ELR (cell line): ENCODE measurements at regions not wholly inside any gene's neighbourhood (a gene's known extent, or its start where the extent isn't known, plus 50 kb on each side); places are given as distances from the start of the nearest gene placed in this dataset.
A peak's percentile ranks its signal among the peaks of the same experiment; 100 is the strongest.
"Not testable (repeated sequence)": the region's sequence is repeated elsewhere in the genome, so short reads cannot be mapped to it uniquely, and the experiment has no call there.

Source experiments
- DNase-seq: peaks from one replicate; pipeline ENCODE4 v3.0.0-alpha.2; 2015; ENCODE audit warnings: low read depth

GRCh38 chr7:94706996-94707740 is 51.2 kb upstream of the SGCE start:
- DNase-seq = no peak

- no peak for DNase-seq
Measured at GRCh38 chr7:94710256-94710655, 54.3 kb upstream of the SGCE start.

DNA sequence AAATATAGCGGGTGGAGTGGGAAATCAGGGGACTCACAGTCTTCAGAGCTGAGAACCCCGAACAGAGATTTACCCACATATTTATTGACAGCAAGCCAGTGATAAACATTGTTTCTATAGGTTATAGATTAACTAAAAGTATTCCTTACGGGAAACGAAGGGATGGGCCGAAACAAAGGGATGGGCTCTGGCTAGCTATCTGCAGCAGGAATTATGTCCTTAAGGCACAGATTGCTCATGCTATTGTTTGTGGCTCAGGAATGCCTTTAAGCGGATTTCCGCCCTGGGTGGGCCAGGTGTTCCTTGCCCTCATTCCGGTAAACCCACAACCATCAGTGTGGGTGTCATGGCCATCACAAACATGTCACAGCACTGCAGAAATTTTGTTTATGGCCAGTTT is 66.4 kb upstream of the SGCE start:
- not testable (repeated sequence) for DNase-seq

DNA sequence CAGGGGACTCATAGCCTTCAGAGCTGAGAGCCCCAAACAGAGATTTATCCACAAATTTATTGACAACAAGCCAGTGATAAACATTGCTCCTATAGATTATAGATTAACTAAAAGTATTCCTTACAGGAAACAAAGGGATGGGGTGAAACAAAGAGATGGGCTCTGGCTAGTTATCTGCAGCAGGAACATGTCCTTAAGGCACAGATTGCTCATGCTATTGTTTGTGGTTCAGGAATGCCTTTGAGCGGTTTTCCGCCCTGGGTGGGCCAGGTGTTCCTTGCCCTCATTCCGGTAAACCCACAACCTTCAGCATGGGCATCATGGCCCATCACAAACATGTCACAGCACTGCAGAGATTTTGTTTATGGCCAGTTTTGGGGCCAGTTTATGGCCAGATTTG is 73.0 kb upstream of the SGCE start:
- not testable (repeated sequence) for DNase-seq

DNA sequence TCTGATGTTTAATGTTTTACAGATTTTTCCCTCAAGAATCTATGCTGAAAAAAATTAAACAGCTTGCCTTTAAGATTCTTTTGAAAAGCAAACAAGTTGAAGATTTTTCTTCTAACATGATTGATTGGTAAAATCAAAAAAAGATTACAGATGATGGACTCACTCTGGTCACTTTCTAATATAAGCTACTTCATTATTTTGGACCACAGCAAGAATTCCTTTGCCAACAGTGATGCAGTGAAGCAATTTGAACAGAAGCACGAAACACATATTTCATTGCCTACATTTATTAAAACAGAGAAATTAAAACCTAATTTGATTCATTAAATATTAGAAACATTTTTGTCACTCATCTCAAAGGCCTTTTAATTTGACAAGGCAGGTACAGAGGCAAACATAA is 82.1 kb upstream of the SGCE start:
- no peak for DNase-seq

DNA sequence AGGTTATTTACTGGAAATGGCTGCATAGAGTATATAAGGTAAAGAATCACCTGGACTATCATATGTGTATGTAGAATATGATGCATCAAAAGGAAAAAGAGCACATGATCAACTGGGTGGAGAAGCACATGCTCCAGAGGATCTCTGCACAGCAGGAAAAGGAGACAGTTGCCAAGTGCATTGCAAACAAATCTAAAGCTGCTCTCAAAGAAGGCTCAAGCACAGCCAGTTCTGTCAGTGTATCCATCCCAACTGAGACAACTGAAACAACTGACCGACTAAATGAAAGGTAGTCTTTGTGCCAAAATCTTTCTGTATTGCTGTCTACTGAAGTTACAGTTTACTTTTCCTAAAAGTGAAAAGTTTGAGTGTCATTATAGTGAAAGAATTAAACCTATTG is 83.2 kb upstream of the SGCE start:
- no peak for DNase-seq

DNA sequence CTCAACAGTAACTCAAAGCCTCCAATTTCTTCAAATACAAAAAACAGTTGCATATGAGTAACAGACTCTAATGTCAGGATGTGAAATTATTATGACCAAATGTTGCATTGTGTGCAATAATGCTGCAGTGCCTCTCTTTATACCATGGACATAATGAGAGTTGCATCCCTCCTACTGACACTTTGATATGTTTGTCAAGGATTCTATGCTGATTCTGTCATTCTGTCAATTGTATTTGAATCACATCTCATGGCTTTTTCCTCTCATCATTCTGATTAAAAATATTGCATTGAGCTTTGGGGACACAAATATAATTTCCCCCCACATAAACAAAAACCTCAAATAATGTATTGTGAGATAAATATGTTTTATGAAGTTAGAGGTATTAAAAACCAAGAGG is 84.6 kb upstream of the SGCE start:
- no peak for DNase-seq

DNA sequence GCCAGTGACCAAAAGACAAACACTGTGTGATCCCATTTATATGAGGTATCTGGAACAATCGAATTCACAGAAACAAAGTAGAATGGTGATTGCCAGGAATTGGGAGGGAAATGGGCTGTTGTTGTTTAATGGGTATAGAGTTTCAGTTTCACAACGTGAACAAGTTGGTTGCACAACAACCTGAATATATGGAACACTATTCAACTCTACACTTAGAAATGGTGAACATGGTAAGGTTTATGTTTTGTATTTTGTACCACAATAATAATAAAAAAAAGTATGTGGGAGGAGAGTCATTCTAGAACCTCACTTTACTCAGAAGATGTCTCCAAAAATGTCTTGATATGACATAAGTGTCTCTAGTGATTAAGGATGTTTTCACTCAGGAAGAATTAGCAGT is 85.2 kb upstream of the SGCE start:
- DNase-seq = no peak

GRCh38 chr7:94748376-94748775 is 92.4 kb upstream of the SGCE start:
- DNase-seq = no peak

DNA sequence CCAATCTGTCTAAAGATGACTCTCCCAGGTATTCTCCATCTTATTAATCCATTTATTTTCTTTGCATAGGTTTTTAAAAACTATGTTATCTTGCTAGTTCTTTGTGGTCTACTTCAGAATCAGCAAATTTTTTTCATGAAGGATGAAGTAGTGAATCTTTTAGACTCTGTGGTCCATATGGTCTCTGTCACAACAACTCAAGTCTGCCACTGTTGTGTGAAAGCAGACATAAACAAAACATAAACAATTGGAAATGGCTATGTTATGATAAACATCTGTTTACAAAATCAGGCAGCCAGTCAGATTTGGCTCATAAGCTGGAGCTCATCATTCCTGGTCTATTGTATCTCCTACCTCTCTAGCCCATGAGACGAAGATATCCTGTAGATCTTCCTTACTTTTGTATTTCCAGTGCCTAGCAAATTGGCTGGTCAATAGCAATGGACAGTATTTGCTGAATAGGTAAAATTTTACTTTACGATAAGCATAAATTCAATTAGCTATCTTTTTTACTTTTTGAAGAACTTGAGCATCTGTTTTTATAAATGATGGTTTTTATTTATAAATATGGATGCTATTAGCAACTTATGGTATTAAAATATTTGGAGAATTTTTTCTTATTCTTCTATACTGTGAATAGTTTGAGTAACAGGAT is 104.6 kb upstream of the SGCE start:
- DNase-seq = no peak

DNA sequence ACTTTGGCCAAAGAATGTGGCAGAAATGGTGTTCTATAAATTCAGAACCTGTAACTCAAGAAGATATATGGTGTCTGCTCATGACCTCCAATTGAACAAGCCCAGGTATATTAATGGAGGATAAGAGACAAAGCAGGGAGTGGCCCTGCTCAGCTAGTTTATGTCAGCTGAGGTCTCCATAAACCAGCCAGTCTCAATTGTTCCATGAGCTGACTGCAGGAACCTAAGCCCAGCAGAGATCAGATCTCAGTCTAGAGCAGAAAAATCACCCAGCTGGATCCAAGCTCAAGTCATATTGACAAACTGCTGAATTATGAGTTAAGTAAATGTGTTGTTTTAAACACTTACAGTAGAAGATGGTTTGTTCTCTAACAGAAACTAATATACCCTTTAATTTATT is 105.5 kb upstream of the SGCE start:
- no peak for DNase-seq

DNA sequence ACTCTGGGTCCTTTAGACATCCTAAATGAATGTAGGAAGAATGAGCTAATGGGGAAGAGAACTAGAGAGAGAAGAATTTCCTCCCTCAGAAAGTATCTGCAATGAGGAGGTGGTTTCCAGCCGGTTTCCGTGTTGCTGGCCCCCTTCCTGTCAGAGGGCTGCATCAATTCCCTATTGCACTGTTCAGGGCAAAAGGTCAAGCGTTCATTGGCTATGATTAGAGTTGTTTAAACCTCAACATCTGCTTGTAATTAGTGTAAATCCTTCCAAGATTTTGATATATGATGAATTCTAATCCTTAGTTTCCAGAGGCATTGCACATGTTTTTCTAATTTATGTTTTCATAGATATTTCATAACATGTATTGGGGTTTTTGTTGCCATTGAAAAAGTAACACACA is 107.3 kb upstream of the SGCE start:
- DNase-seq = no peak

- no peak for DNase-seq
Measured at GRCh38 chr7:94769724-94770123, 113.8 kb upstream of the SGCE start.

- no peak for DNase-seq
Measured at GRCh38 chr7:94778711-94779459, 123.0 kb upstream of the SGCE start.

GRCh38 chr7:94779861-94780260 is 123.9 kb upstream of the SGCE start:
- no peak for DNase-seq

- no peak for DNase-seq
Measured at GRCh38 chr7:94781236-94781635, 125.3 kb upstream of the SGCE start.

- no peak for DNase-seq
Measured at GRCh38 chr7:94782777-94783176, 124.6 kb upstream of the PPP1R9A start.

DNA sequence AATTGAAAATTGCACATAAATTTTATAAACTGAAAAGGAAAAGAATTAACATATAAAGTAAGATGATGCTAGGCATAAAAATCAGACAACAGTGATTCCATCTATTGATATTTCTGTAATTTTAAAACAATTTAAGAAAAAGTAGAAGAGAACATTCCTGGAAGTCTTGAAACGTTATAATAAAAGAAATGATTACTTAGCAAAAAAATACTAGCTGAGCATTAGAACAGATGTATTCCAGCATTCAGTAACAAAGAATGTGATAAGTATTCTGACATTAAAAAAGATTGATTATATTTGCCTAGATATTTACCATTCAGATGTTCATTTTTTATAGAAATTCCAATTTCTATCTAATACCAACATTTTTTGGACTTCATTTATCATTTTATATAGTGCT is 120.1 kb upstream of the PPP1R9A start:
- DNase-seq = no peak

DNA sequence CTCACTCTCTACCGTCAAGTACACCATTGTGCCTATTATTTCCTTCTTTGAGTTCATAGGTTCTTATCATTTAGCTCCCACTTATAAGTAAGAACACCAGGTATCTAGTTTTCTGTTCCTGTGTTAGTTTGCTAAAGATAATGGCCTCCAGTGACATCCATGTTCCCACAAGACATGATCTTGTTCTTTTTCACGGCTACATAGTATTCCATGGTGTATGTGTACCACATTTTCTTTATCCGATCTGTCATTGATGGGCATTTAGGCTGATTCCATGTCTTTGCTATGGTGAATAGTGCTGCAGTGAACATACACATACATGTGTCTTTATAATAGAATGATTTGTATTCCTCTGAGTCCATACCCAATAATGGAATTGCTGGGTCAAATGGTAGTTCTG is 119.0 kb upstream of the PPP1R9A start:
- DNase-seq = not testable (repeated sequence)

GRCh38 chr7:94792241-94792640 is 115.2 kb upstream of the PPP1R9A start:
- no peak for DNase-seq

- DNase-seq = not testable (repeated sequence)
Measured at GRCh38 chr7:94797404-94797803, 110.0 kb upstream of the PPP1R9A start.

- DNase-seq = no peak
Measured at GRCh38 chr7:94803821-94804220, 103.6 kb upstream of the PPP1R9A start.

- peak; percentile 63 for DNase-seq
Measured at GRCh38 chr7:94808673-94809072, 98.7 kb upstream of the PPP1R9A start.
